Neuronal stem cell (in vitro differentiated cells): ENCODE measurements at regions not wholly inside any gene's neighbourhood (a gene's known extent, or its start where the extent isn't known, plus 50 kb on each side); places are given as distances from the start of the nearest gene placed in this dataset.

Source experiments
- DNase-seq: peaks from one replicate; pipeline ENCODE4 v3.0.0-alpha.2; 2013; ENCODE audit warnings: low spot score
- H2AFZ ChIP-seq: one replicate; pipeline ENCODE4 v1.6.1; 2013; ENCODE audit warnings: mild to moderate bottlenecking, low read length, inconsistent platforms
- H2AK5ac ChIP-seq: 2 replicates; pipeline ENCODE4 v1.6.1; 2013; ENCODE audit warnings: low read depth, mild to moderate bottlenecking, inconsistent platforms, low read length, moderate library complexity, mixed read lengths
- H2BK120ac ChIP-seq: 2 replicates; pipeline ENCODE4 v1.6.1; 2013; ENCODE audit warnings: low read depth, mild to moderate bottlenecking, inconsistent platforms, low read length, moderate library complexity, mixed read lengths
- H2BK12ac ChIP-seq: one replicate; pipeline ENCODE4 v1.6.1; 2013; ENCODE audit warnings: low read length, inconsistent platforms
- H2BK15ac ChIP-seq: 2 replicates; pipeline ENCODE4 v1.6.1; 2013; ENCODE audit warnings: mild to moderate bottlenecking, low read length, inconsistent platforms, mixed read lengths
- H2BK5ac ChIP-seq: one replicate; pipeline ENCODE4 v1.6.1; 2013; ENCODE audit warnings: inconsistent platforms, mild to moderate bottlenecking, low read length, moderate library complexity
- H3K14ac ChIP-seq: one replicate; pipeline ENCODE4 v1.6.1; 2013; ENCODE audit warnings: low read length, inconsistent platforms
- H3K18ac ChIP-seq: 2 replicates; pipeline ENCODE4 v1.6.1; 2013; ENCODE audit warnings: low read length, inconsistent platforms
- H3K23ac ChIP-seq: 2 replicates; pipeline ENCODE4 v1.6.1; 2013; ENCODE audit warnings: low read depth, mild to moderate bottlenecking, mixed read lengths, low read length, inconsistent platforms; ENCODE audit not compliant: poor library complexity
- H3K27ac ChIP-seq: replicated peaks from 3 replicates; pipeline ENCODE4 v1.5.1; 2013; ENCODE audit warnings: low read length, inconsistent platforms
- H3K27me3 ChIP-seq, 3 experiments: 2 replicates each; pipeline ENCODE4 v1.6.1; 2013; ENCODE audit warnings: low read length in 3 of 3, mild to moderate bottlenecking in 2 of 3, inconsistent platforms in 1 of 3, low read depth in 1 of 3, mixed read lengths in 1 of 3, moderate library complexity in 1 of 3; ENCODE audit not compliant: control insufficient read depth in 3 of 3, insufficient read depth in 3 of 3
- H3K36me3 ChIP-seq, 2 donors: replicated peaks in 1 of 2; 2 replicates each; pipeline ENCODE4 v1.6.1; 2013; ENCODE audit warnings: low read length in 2 of 2; ENCODE audit not compliant: control insufficient read depth in 2 of 2, insufficient read depth in 2 of 2
- H3K4ac ChIP-seq: 2 replicates; pipeline ENCODE4 v1.6.1; 2013; ENCODE audit warnings: inconsistent platforms, mild to moderate bottlenecking, low read length, moderate library complexity
- H3K4me1 ChIP-seq, 2 donors: 1 replicate in 1 of 2; 2 replicates in 1 of 2; pipeline ENCODE4 v1.6.1; 2013; ENCODE audit warnings: low read length in 2 of 2, low read depth in 1 of 2; ENCODE audit not compliant: control insufficient read depth in 2 of 2, insufficient read depth in 1 of 2
- H3K4me2 ChIP-seq: one replicate; pipeline ENCODE4 v1.6.1; 2013; ENCODE audit warnings: mild to moderate bottlenecking, low read length, inconsistent platforms; ENCODE audit not compliant: insufficient read depth, poor library complexity, severe bottlenecking
- H3K4me3 ChIP-seq, 2 donors: 2 replicates each; pipeline ENCODE4 v1.5.1; 2013; ENCODE audit warnings: low read length in 2 of 2, mild to moderate bottlenecking in 2 of 2, inconsistent platforms in 1 of 2, moderate library complexity in 1 of 2
- H3K79me1 ChIP-seq: one replicate; pipeline ENCODE4 v1.6.1; 2013; ENCODE audit warnings: low read depth, mild to moderate bottlenecking, inconsistent platforms, low read length, moderate library complexity
- H3K9ac ChIP-seq: one replicate; pipeline ENCODE4 v1.6.1; 2013; ENCODE audit warnings: mild to moderate bottlenecking, low read depth, low read length, inconsistent platforms; ENCODE audit not compliant: poor library complexity
- H3K9me3 ChIP-seq, 2 donors: replicated peaks in 1 of 2; 2 replicates each; pipeline versions ENCODE3 to v1.6.1; 2013; ENCODE audit warnings: low read length in 2 of 2, mild to moderate bottlenecking in 2 of 2, inconsistent platforms in 1 of 2, low read depth in 1 of 2, mixed read lengths in 1 of 2, moderate library complexity in 1 of 2; ENCODE audit not compliant: control insufficient read depth in 2 of 2, insufficient read depth in 1 of 2
- H4K8ac ChIP-seq: one replicate; pipeline ENCODE4 v1.6.1; 2013; ENCODE audit warnings: low read depth, mild to moderate bottlenecking, inconsistent platforms, low read length, moderate library complexity
- H4K91ac ChIP-seq: one replicate; pipeline ENCODE4 v1.6.1; 2013; ENCODE audit warnings: low read length, low read depth, mild to moderate bottlenecking, inconsistent platforms; ENCODE audit not compliant: poor library complexity
- WGBS, 2 donors: extraction: QIAGEN DNeasy Blood & Tissue Kit; methylation state at CpG; one replicate each; pipeline ENCODE4 v1.1.7; 2013; ENCODE audit warnings: missing lambda C conversion rate in 2 of 2, mixed read lengths in 1 of 2; ENCODE audit not compliant: insufficient read length in 2 of 2, insufficient replicate concordance in 1 of 2; ENCODE audit errors: extremely low coverage in 2 of 2; 5-methylcytosine and 5-hydroxymethylcytosine counted together

GRCh38 chr12:25894759-25895158, 63.7 kb upstream of the RASSF8 start:
- Histone ChIP-seq H2AFZ (no peak overlapping the region), H3K9ac (no peak overlapping the region), H3K9me3 (peaks cover 0 to 5% of the 10 kb centered on the region in 2 donors), H3K36me3 (no peaks in the 10 kb centered on the region), H2BK120ac (no peak overlapping the region), H3K27ac (no peak overlapping the region), H3K18ac (no peak overlapping the region), H2BK12ac (no peak overlapping the region), H3K4me2 (no peak overlapping the region), H3K4me3 (no peak overlapping the region), H3K4ac (no peak overlapping the region), H4K91ac (no peak overlapping the region), H2BK5ac (no peak overlapping the region), H2BK15ac (no peak overlapping the region), H3K4me1 (no peaks in the 10 kb centered on the region), H3K27me3 (no peaks in the 10 kb centered on the region), H3K23ac (no peak overlapping the region), H3K14ac (no peak overlapping the region), H4K8ac (no peak overlapping the region), H2AK5ac (no peak overlapping the region), H3K79me1 (no peaks in the 10 kb centered on the region)
- DNase-seq = no peak
- no CpG with 5 or more reads among the region's 3 CpGs for WGBS, 2 donors

GRCh38 chr12:25896981-25897380, 61.5 kb upstream of the RASSF8 start:
- H2BK5ac ChIP-seq = no peak overlapping the region

GRCh38 chr12:25903603-25904245, 54.8 kb upstream of the RASSF8 start:
- Histone ChIP-seq H3K4me3 (no peak overlapping the region), H3K18ac (no peak overlapping the region), H2BK15ac (no peak overlapping the region), H3K27me3 (no peaks in the 10 kb centered on the region), H2BK120ac (no peak overlapping the region), H3K79me1 (no peaks in the 10 kb centered on the region), H4K91ac (no peak overlapping the region), H4K8ac (no peak overlapping the region), H3K27ac (no peak overlapping the region), H2AFZ (no peak overlapping the region), H3K4me2 (no peak overlapping the region), H3K9ac (no peak overlapping the region), H2BK5ac (no peak overlapping the region), H2BK12ac (no peak overlapping the region), H3K9me3 (no peaks in the 10 kb centered on the region), H3K4ac (no peak overlapping the region), H3K36me3 (no peaks in the 10 kb centered on the region), H2AK5ac (no peak overlapping the region), H3K23ac (no peak overlapping the region), H3K4me1 (peaks cover 0 to 1% of the 10 kb centered on the region in 2 donors), H3K14ac (no peak overlapping the region)
- no peak for DNase-seq
- WGBS, 2 donors = no CpG with 5 or more reads among the region's 2 CpGs

More at GRCh38 chr12:25896981-25897380, 61.5 kb upstream of the RASSF8 start:
- Histone ChIP-seq H2AFZ (no peak overlapping the region), H2BK15ac (no peak overlapping the region), H2AK5ac (no peak overlapping the region), H3K27ac (no peak overlapping the region), H3K9me3 (peaks cover 0 to 2% of the 10 kb centered on the region in 2 donors), H3K4me2 (no peak overlapping the region), H3K4me3 (no peak overlapping the region), H3K79me1 (no peaks in the 10 kb centered on the region), H3K4me1 (no peaks in the 10 kb centered on the region), H2BK12ac (no peak overlapping the region), H3K27me3 (no peaks in the 10 kb centered on the region), H4K8ac (no peak overlapping the region), H3K9ac (no peak overlapping the region), H4K91ac (no peak overlapping the region), H3K4ac (no peak overlapping the region), H3K23ac (no peak overlapping the region), H3K14ac (no peak overlapping the region), H3K18ac (no peak overlapping the region), H3K36me3 (no peaks in the 10 kb centered on the region), H2BK120ac (no peak overlapping the region)
- WGBS, 2 donors = no CpG with 5 or more reads among the region's 2 CpGs
- no peak for DNase-seq

- Histone ChIP-seq H2BK120ac (no peak overlapping the region), H2AFZ (no peak overlapping the region), H3K4me1 (peaks cover 0 to 1% of the 10 kb centered on the region in 2 donors), H3K36me3 (no peaks in the 10 kb centered on the region), H2BK12ac (no peak overlapping the region), H2BK15ac (no peak overlapping the region), H3K14ac (no peak overlapping the region), H4K8ac (no peak overlapping the region), H3K27ac (no peak overlapping the region), H2BK5ac (no peak overlapping the region), H4K91ac (no peak overlapping the region), H3K4me3 (no peak overlapping the region), H3K79me1 (no peaks in the 10 kb centered on the region), H3K4ac (no peak overlapping the region), H3K9me3 (no peaks in the 10 kb centered on the region), H3K18ac (no peak overlapping the region), H2AK5ac (no peak overlapping the region), H3K23ac (no peak overlapping the region), H3K9ac (no peak overlapping the region), H3K4me2 (no peak overlapping the region), H3K27me3 (no peaks in the 10 kb centered on the region)
- no CpG with 5 or more reads among the region's 1 CpG for WGBS, 2 donors
- no peak for DNase-seq
Observed at GRCh38 chr12:25904442-25904841, 54.0 kb upstream of the RASSF8 start.
